HepG2 (cell line): ENCODE measurements at regions not wholly inside any gene's neighbourhood (a gene's known extent, or its start where the extent isn't known, plus 50 kb on each side); places are given as distances from the start of the nearest gene placed in this dataset.

ENCODE experiments used
- ATAC-seq: fragments of 200-7000 bp; cut with Tn5 transposase; 3 replicates; pipeline ENCODE4 v1.9.1; 2020; ENCODE audit warnings: mild to moderate bottlenecking, moderate library complexity
- BruUV-seq: library from RNA; stranded (reverse); fragments of 400-500 nt; replicated peaks from 2 replicates; lab custom pipeline; 2021; lab: Mats Ljungman, UMichigan
- CTCF ChIA-PET: fragments of 300-600 bp; formaldehyde crosslinking; extraction: SDS; loops from one replicate; lab custom pipeline; 2021; ENCODE audit warnings: low total read pairs, inconsistent platforms, low intra/inter-chr PET ratio; lab: Yijun Ruan, JAX
- POLR2A ChIA-PET: fragments of 350-600 bp; sonication (Branson Sonifier 250); formaldehyde crosslinking; loops from one replicate; lab custom pipeline; 2020; ENCODE audit warnings: antibody characterized with exemption, inconsistent platforms; lab: Yijun Ruan, JAX
- DNase-seq: peaks from one replicate; pipeline ENCODE4 v3.0.0-alpha.2; 2015; ENCODE audit warnings: low spot score
- FAIRE-seq: peaks from 3 replicates; lab custom pipeline; 2011; peaks lifted over from hg19 to GRCh38; lab: Jason Lieb, UNC
- H2AFZ ChIP-seq: one replicate; pipeline ENCODE4 v1.6.1; 2011; ENCODE audit warnings: low read length, inconsistent platforms
- H3K27ac ChIP-seq: fragments of 300-600 bp; 3 replicates; pipeline ENCODE4 v1.8.0; 2011; ENCODE audit warnings: mixed run types, mild to moderate bottlenecking, mixed read lengths, low read length, inconsistent platforms; ENCODE audit not compliant: insufficient read depth; ENCODE audit errors: extremely low read length
- H3K27me3 ChIP-seq, 2 experiments: fragments of 200-600 bp in 1 of 2; 2 replicates in 1 of 2; 3 replicates in 1 of 2; pipeline versions ENCODE4 v1.6.0 to v1.8.0; 2011; ENCODE audit warnings: low read length in 2 of 2, mild to moderate bottlenecking in 2 of 2, moderate library complexity in 2 of 2, inconsistent platforms in 1 of 2; ENCODE audit not compliant: insufficient read depth in 2 of 2, control insufficient read depth in 1 of 2
- H3K36me3 ChIP-seq, 2 experiments: fragments of 200-600 bp in 1 of 2; replicated peaks in 1 of 2; 2 replicates in 1 of 2; 3 replicates in 1 of 2; pipeline versions ENCODE4 v1.5.1 to v1.8.0; 2011; ENCODE audit warnings: low read length in 2 of 2, inconsistent platforms in 1 of 2; ENCODE audit not compliant: insufficient read depth in 2 of 2, control insufficient read depth in 1 of 2
- H3K4me1 ChIP-seq: 2 replicates; pipeline ENCODE4 v1.5.1; 2012; ENCODE audit warnings: low read length, inconsistent platforms; ENCODE audit not compliant: insufficient read depth
- H3K4me2 ChIP-seq: 2 replicates; pipeline ENCODE4 v1.6.0; 2011; ENCODE audit warnings: low read depth, low read length, inconsistent platforms
- H3K4me3 ChIP-seq, 3 experiments: fragments of 200-600 bp in 1 of 3; sonication (generic), shearing (Covaris generic) in 1 of 3; replicated peaks in 1 of 3; 2 replicates each; pipeline ENCODE4 v1.5.1; 2011 to 2016; ENCODE audit warnings: low read length in 3 of 3, inconsistent platforms in 2 of 3, low read depth in 2 of 3, mild to moderate bottlenecking in 2 of 3, control low read depth in 1 of 3, mixed read lengths in 1 of 3; ENCODE audit not compliant: insufficient read depth in 1 of 3
- H3K79me2 ChIP-seq: one replicate; pipeline ENCODE4 v1.6.1; 2011; ENCODE audit warnings: low read length, inconsistent platforms; ENCODE audit not compliant: insufficient read depth
- H3K9ac ChIP-seq: 2 replicates; pipeline ENCODE4 v1.6.0; 2011; ENCODE audit warnings: mild to moderate bottlenecking, low read depth, low read length, inconsistent platforms; ENCODE audit not compliant: insufficient read depth
- H3K9me3 ChIP-seq: 2 replicates; pipeline ENCODE4 v1.5.1; 2012; ENCODE audit warnings: mild to moderate bottlenecking, low read length
- H4K20me1 ChIP-seq: 2 replicates; pipeline ENCODE4 v1.6.0; 2011; ENCODE audit warnings: inconsistent platforms, mild to moderate bottlenecking, low read length, moderate library complexity; ENCODE audit not compliant: insufficient read depth
- DZIP1 ChIP-seq: sonication (generic); formaldehyde crosslinking; IDR thresholded peaks from 2 replicates; pipeline ENCODE4 v1.5.0; 2020; ENCODE audit warnings: mild to moderate bottlenecking, missing genetic modification reagents
- HNRNPLL ChIP-seq: fragments of 200-400 bp; formaldehyde crosslinking; IDR thresholded peaks from 2 replicates; pipeline ENCODE4 v1.6.1; 2017; ENCODE audit warnings: mild to moderate bottlenecking, low read depth, low read length; ENCODE audit not compliant: poor library complexity, severe bottlenecking
- KDM4B ChIP-seq: sonication (generic); formaldehyde crosslinking; IDR thresholded peaks from 2 replicates; pipeline ENCODE4 v1.4.0; 2020; ENCODE audit warnings: missing genetic modification reagents
- NR3C1 ChIP-seq: sonication (generic); formaldehyde crosslinking; IDR thresholded peaks from 2 replicates; pipeline ENCODE4 v1.4.0; 2020; ENCODE audit warnings: missing genetic modification reagents
- POLR2G ChIP-seq: fragments of 200-400 bp; formaldehyde crosslinking; IDR thresholded peaks from 2 replicates; pipeline ENCODE4 v1.6.1; 2018; ENCODE audit warnings: mild to moderate bottlenecking, low read depth, low read length, moderate library complexity
- RBAK ChIP-seq: sonication (generic); formaldehyde crosslinking; IDR thresholded peaks from 2 replicates; pipeline ENCODE4 v1.5.1; 2020; ENCODE audit warnings: mild to moderate bottlenecking, missing genetic modification reagents
- ZNF629 ChIP-seq: sonication (generic); formaldehyde crosslinking; conservative IDR thresholded peaks from 2 replicates; pipeline ENCODE4 v1.5.0; 2020; ENCODE audit warnings: missing genetic modification reagents
- ZNF775 ChIP-seq: sonication (generic); formaldehyde crosslinking; IDR thresholded peaks from 2 replicates; pipeline ENCODE4 v1.4.0; 2020; ENCODE audit warnings: missing genetic modification reagents, mild to moderate bottlenecking, moderate library complexity, borderline replicate concordance
- WGBS: methylation state at CpG from one replicate; pipeline ENCODE4 v1.1.6; 2017; ENCODE audit warnings: low lambda C conversion rate; 5-methylcytosine and 5-hydroxymethylcytosine counted together
- in situ Hi-C: cut with HindIII; loops from 2 replicates; pipeline ENCODE4 v1.10.0; 2017; ENCODE audit warnings: low pct_unique_long_range_greater_than_20kb; ENCODE audit not compliant: extremely low pct_ligation_motif_present
- intact Hi-C: fragments of 100-400 bp; cut with micrococcal nuclease; formaldehyde crosslinking; loops from one replicate; pipeline ENCODE4 v1.10.0; 2022; ENCODE audit not compliant: unreplicated experiment

GRCh38 chrX:109871121-109871888 is 131.6 kb upstream of the TMEM164 start:
- no TSS peak for BruUV-seq
- POLR2A ChIA-PET, result interaction anchor here (0.7 to 2.1 kb wide), 4 partner anchors 9 to 40 kb away, joined by 3 to 9 read pairs (median 4); no protein-coding TSS in a partner anchor
- H3K27ac ChIP-seq, result peak overlapping the region; percentile 31
- TF ChIP-seq DZIP1 (CRISPR knock-in tag), result no peak
- TF ChIP-seq KDM4B (CRISPR knock-in tag), result no peak
- no peak for TF ChIP-seq NR3C1
- no peak for TF ChIP-seq ZNF775 (CRISPR knock-in tag)
- peak; percentile 67 for TF ChIP-seq ZNF629 (CRISPR knock-in tag)
- TF ChIP-seq HNRNPLL, result no peak
- no peak for TF ChIP-seq RBAK (CRISPR knock-in tag)
- TF ChIP-seq POLR2G, result no peak
- TF ChIP-seq, all 625 proteins: peak for 1
- Histone ChIP-seq H3K79me2 (no peaks in the 10 kb centered on the region), H3K27me3 (no peaks in the 10 kb centered on the region), H3K36me3 (no peaks in the 10 kb centered on the region), H4K20me1 (no peaks in the 10 kb centered on the region), H3K4me1 (peaks cover 16% of the 10 kb centered on the region), H3K9me3 (no peaks in the 10 kb centered on the region), H3K9ac (no peak overlapping the region), H3K4me3 (no peak overlapping the region), H3K4me2 (peak overlapping the region; percentile 36; the same call in 1 of the 2 replicates), H2AFZ (no peak overlapping the region)
- FAIRE-seq (no peak), DNase-seq (no peak), ATAC-seq (no peak)
- in situ Hi-C loops (no loop called here), intact Hi-C loops (no loop called here)
- CTCF ChIA-PET, result no interaction called here
- WGBS, result 88% methylated on average over 3 of the region's 4 CpGs
